ENCODE measurements at regions not wholly inside any gene's neighbourhood (a gene's known extent, or its start where the extent isn't known, plus 50 kb on each side); places are given as distances from the start of the nearest gene placed in this dataset.
"Not testable (repeated sequence)": the region's sequence is repeated elsewhere in the genome, so short reads cannot be mapped to it uniquely, and the experiment has no call there.

DNA sequence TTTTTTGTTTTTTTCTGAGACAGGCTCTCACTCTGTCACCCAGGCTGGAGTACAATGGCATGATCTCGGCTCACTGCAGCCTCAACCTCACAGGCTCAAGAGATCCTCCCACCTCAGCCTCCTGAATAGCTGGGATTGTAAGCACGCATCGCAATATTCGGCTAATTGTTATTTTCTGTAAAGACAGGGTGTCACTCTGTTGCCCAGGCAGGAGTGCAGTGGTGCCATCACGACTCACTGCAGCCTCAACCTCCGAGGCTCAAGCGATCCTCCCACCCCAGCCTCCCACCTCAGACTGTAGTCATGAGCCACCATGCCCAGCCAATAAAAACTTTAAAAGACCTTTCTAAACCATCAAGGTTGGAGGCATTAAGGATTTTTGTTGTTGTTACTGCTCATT, 57.4 kb upstream of the TFRC start:
- DNase-seq: no peak
- Histone ChIP-seq H3K4me1 (ENCODE audit: control insufficient read depth in 2 of 2, insufficient read depth in 2 of 2, low read length in 2 of 2) (peaks cover 18 to 35% of the 10 kb centered on the region in 2 donors), H2AFZ (ENCODE audit: insufficient read depth, low read depth, low read length, poor library complexity, severe bottlenecking) (no peak overlapping the region), H3K4me2 (replicated peaks; ENCODE audit: low read depth, low read length, poor library complexity, severe bottlenecking) (no peak overlapping the region), H3K79me2 (ENCODE audit: control insufficient read depth, insufficient read depth, low read length) (no peaks in the 10 kb centered on the region), H3K4me3 (ENCODE audit: control extremely low read depth in 1 of 5, extremely low read depth in 1 of 5, insufficient read depth in 1 of 5, low read depth in 2 of 5, low read length in 4 of 5) (no peak overlapping the region), H3K9me3 (ENCODE audit: control extremely low read depth in 1 of 3, control insufficient read depth in 2 of 3, insufficient read depth in 1 of 3, low read length in 2 of 3) (peaks cover 0 to 4% (median 0%) of the 10 kb centered on the region in 3 donors), H3K36me3 (replicated peaks in 1 of 2; ENCODE audit: control extremely low read depth in 1 of 2, control insufficient read depth in 1 of 2, extremely low read depth in 1 of 2, insufficient read depth in 2 of 2, low read length in 1 of 2) (no peaks in the 10 kb centered on the region), H4K20me1 (ENCODE audit: control insufficient read depth, insufficient read depth, low read length, poor library complexity, severe bottlenecking) (no peaks in the 10 kb centered on the region), H3K9ac (ENCODE audit: low read length) (no peak overlapping the region), H3K27ac (ENCODE audit: low read length in 2 of 2) (no peak overlapping the region), H3K27me3 (replicated peaks in 1 of 4; ENCODE audit: control extremely low read depth in 1 of 4, control insufficient read depth in 3 of 4, insufficient read depth in 4 of 4, low read length in 3 of 4) (no peaks in the 10 kb centered on the region)
- no peak for ATAC-seq (ENCODE audit: low read depth)
- ChIA-PET CTCF (no interaction called here), POLR2A (no interaction called here)
- Mint-ChIP-seq H3K27ac (no peak overlapping the region), H3K4me3 (no peak overlapping the region), H3K9me3 (ENCODE audit: insufficient read depth) (no peaks in the 10 kb centered on the region), H3K4me1 (peaks cover 26% of the 10 kb centered on the region), H3K27me3 (no peaks in the 10 kb centered on the region)
- intact Hi-C loops (cut with micrococcal nuclease): no loop called here
- WGBS (ENCODE audit: insufficient coverage): no CpG with 5 or more reads among the region's 7 CpGs
- TF ChIP-seq, protein P1, sequence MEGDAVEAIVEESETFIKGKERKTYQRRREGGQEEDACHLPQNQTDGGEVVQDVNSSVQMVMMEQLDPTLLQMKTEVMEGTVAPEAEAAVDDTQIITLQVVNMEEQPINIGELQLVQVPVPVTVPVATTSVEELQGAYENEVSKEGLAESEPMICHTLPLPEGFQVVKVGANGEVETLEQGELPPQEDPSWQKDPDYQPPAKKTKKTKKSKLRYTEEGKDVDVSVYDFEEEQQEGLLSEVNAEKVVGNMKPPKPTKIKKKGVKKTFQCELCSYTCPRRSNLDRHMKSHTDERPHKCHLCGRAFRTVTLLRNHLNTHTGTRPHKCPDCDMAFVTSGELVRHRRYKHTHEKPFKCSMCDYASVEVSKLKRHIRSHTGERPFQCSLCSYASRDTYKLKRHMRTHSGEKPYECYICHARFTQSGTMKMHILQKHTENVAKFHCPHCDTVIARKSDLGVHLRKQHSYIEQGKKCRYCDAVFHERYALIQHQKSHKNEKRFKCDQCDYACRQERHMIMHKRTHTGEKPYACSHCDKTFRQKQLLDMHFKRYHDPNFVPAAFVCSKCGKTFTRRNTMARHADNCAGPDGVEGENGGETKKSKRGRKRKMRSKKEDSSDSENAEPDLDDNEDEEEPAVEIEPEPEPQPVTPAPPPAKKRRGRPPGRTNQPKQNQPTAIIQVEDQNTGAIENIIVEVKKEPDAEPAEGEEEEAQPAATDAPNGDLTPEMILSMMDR (IDR thresholded peaks at IDR 0.05): no peak
- TF ChIP-seq EZH2 (IDR thresholded peaks at IDR 0.05; ENCODE audit: borderline replicate concordance, insufficient read depth, low read depth, low read length, poor library complexity, severe bottlenecking): no peak

DNA sequence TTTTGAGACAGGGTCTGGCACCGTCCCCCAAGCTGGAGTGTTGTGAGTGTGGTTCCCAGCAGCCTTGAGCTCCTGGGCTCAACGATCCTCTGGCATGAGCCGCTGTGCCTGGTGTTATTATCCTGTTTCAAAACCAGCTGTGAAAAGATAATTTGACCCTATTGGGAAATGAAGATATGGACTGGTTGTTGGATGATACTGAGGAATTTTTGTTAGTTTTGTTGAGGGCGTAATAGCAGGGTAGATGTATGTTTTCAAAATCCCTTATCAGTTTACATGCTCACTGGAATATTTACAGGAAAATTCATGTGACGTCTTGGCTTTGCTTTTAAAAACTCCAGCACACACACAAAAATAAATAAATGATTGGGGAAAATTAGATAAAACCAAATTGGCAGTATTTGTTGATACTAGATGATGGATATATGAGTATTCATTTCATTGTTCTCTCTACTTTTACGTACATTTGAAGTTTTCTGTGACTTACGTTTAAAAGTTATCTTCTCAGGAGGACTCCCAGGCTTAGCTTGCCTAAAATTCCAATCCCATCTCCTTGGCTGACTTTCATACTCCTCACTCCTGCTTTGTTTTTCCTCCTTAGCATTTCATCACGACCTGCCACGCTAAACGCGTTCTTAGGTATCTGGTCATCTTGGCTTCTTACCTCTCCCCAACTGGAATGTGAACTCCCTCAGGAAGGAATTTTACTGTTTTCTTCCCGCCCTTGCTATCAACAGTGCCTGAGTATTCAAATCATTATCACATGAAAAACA, 56.8 kb upstream of the TFRC start:
- no peak overlapping the region for H3K27ac Mint-ChIP-seq
- Histone ChIP-seq H3K4me3 (ENCODE audit: control extremely low read depth in 1 of 5, extremely low read depth in 1 of 5, insufficient read depth in 1 of 5, low read depth in 2 of 5, low read length in 4 of 5) (no peak overlapping the region), H4K20me1 (ENCODE audit: control insufficient read depth, insufficient read depth, low read length, poor library complexity, severe bottlenecking) (no peaks in the 10 kb centered on the region), H2AFZ (ENCODE audit: insufficient read depth, low read depth, low read length, poor library complexity, severe bottlenecking) (no peak overlapping the region), H3K79me2 (ENCODE audit: control insufficient read depth, insufficient read depth, low read length) (no peaks in the 10 kb centered on the region), H3K4me1 (ENCODE audit: control insufficient read depth in 2 of 2, insufficient read depth in 2 of 2, low read length in 2 of 2) (peaks cover 18 to 31% of the 10 kb centered on the region in 2 donors), H3K9ac (ENCODE audit: low read length) (no peak overlapping the region), H3K27me3 (replicated peaks in 1 of 4; ENCODE audit: control extremely low read depth in 1 of 4, control insufficient read depth in 3 of 4, insufficient read depth in 4 of 4, low read length in 3 of 4) (no peaks in the 10 kb centered on the region), H3K36me3 (replicated peaks in 1 of 2; ENCODE audit: control extremely low read depth in 1 of 2, control insufficient read depth in 1 of 2, extremely low read depth in 1 of 2, insufficient read depth in 2 of 2, low read length in 1 of 2) (no peaks in the 10 kb centered on the region), H3K27ac (ENCODE audit: low read length in 2 of 2) (no peak overlapping the region), H3K4me2 (replicated peaks; ENCODE audit: low read depth, low read length, poor library complexity, severe bottlenecking) (no peak overlapping the region), H3K9me3 (ENCODE audit: control extremely low read depth in 1 of 3, control insufficient read depth in 2 of 3, insufficient read depth in 1 of 3, low read length in 2 of 3) (peaks cover 0 to 4% (median 0%) of the 10 kb centered on the region in 3 donors)
- DNase-seq (no peak), ATAC-seq (ENCODE audit: low read depth) (no peak)
- intact Hi-C loops (cut with micrococcal nuclease): no loop called here
- CTCF ChIA-PET: no interaction called here
- peaks cover 24% of the 10 kb centered on the region for H3K4me1 Mint-ChIP-seq
- no peak for TF ChIP-seq EZH2 (IDR thresholded peaks at IDR 0.05; ENCODE audit: borderline replicate concordance, insufficient read depth, low read depth, low read length, poor library complexity, severe bottlenecking)
- H3K4me3 Mint-ChIP-seq: no peak overlapping the region
- no peaks in the 10 kb centered on the region for H3K27me3 Mint-ChIP-seq
- POLR2A ChIA-PET: no interaction called here
- H3K9me3 Mint-ChIP-seq (ENCODE audit: insufficient read depth): no peaks in the 10 kb centered on the region
- 95% methylated on average over 9 of the region's 12 CpGs for WGBS (ENCODE audit: insufficient coverage)

DNA sequence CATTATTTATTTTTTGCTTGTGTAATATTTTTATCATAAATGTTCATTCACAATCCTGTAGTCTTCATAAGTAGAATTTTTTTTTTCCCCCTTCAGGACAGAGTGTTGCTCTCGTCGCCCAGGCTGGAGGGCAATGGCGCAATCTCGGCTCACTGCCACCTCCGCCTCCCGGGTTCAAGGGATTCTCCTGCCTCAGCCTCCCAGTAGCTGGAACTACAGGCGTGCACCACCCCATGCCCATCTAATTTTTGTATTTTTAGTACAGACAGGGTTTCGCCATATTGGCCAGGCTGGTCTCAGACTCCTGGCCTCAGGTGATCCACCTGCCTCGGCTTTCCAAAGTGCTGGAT, 54.7 kb upstream of the TFRC start:
- H3K9ac ChIP-seq (ENCODE audit: low read length); H3K4me3 ChIP-seq (ENCODE audit: control extremely low read depth in 1 of 5, extremely low read depth in 1 of 5, insufficient read depth in 1 of 5, low read depth in 2 of 5, low read length in 4 of 5); H3K4me3 Mint-ChIP-seq; H3K79me2 ChIP-seq (ENCODE audit: control insufficient read depth, insufficient read depth, low read length); H3K27me3 ChIP-seq (replicated peaks in 1 of 4; ENCODE audit: control extremely low read depth in 1 of 4, control insufficient read depth in 3 of 4, insufficient read depth in 4 of 4, low read length in 3 of 4); H3K36me3 ChIP-seq (replicated peaks in 1 of 2; ENCODE audit: control extremely low read depth in 1 of 2, control insufficient read depth in 1 of 2, extremely low read depth in 1 of 2, insufficient read depth in 2 of 2, low read length in 1 of 2); ATAC-seq (ENCODE audit: low read depth); H3K9me3 ChIP-seq (ENCODE audit: control extremely low read depth in 1 of 3, control insufficient read depth in 2 of 3, insufficient read depth in 1 of 3, low read length in 2 of 3); H3K27ac ChIP-seq (ENCODE audit: low read length in 2 of 2); DNase-seq; H3K4me2 ChIP-seq (replicated peaks; ENCODE audit: low read depth, low read length, poor library complexity, severe bottlenecking); H3K9me3 Mint-ChIP-seq (ENCODE audit: insufficient read depth); H3K27ac Mint-ChIP-seq; H3K27me3 Mint-ChIP-seq; POLR2A ChIA-PET; H4K20me1 ChIP-seq (ENCODE audit: control insufficient read depth, insufficient read depth, low read length, poor library complexity, severe bottlenecking); intact Hi-C loops (cut with micrococcal nuclease); H2AFZ ChIP-seq (ENCODE audit: insufficient read depth, low read depth, low read length, poor library complexity, severe bottlenecking): not testable (repeated sequence)
- CTCF ChIA-PET: interaction anchor here (1.5 kb wide), 1 partner anchor 50 kb away, joined by 3 read pairs; no protein-coding TSS in a partner anchor
- H3K4me1 Mint-ChIP-seq: peaks cover 14% of the 10 kb centered on the region
- 97% methylated on average over 9 of the region's 9 CpGs for WGBS (ENCODE audit: insufficient coverage)
- peaks cover 5 to 15% of the 10 kb centered on the region in 2 donors for H3K4me1 ChIP-seq (ENCODE audit: control insufficient read depth in 2 of 2, insufficient read depth in 2 of 2, low read length in 2 of 2)

Data from B cell (primary cell).